GM23338 (cell line): ENCODE measurements at regions not wholly inside any gene's neighbourhood (a gene's known extent, or its start where the extent isn't known, plus 50 kb on each side); places are given as distances from the start of the nearest gene placed in this dataset.

Source experiments
- ATAC-seq: fragments of 200-7000 bp; cut with Tn5 transposase; 3 replicates; pipeline ENCODE4 v1.9.1; 2020
- DNase-seq: peaks from one replicate; pipeline ENCODE4 v3.0.0-alpha.2; 2015; ENCODE audit warnings: low spot score
- H2AFZ ChIP-seq: fragments of 200-600 bp; sonication (generic); 2 replicates; pipeline ENCODE4 v1.8.0; 2016; ENCODE audit warnings: antibody characterized with exemption, mild to moderate bottlenecking, moderate library complexity
- H3F3A ChIP-seq: fragments of 200-600 bp; sonication (generic); replicated peaks from 2 replicates; pipeline ENCODE4 v1.8.0; 2017; ENCODE audit warnings: antibody characterized with exemption, mixed run types, low read depth
- H3K27ac ChIP-seq: fragments of 200-600 bp; sonication (generic); 2 replicates; pipeline ENCODE4 v1.6.1; 2016; ENCODE audit warnings: low read depth
- H3K27me3 ChIP-seq: fragments of 200-600 bp; sonication (generic); 2 replicates; pipeline ENCODE4 v1.8.0; 2016; ENCODE audit warnings: mild to moderate bottlenecking, mixed run types, moderate library complexity; ENCODE audit not compliant: insufficient read depth
- H3K36me3 ChIP-seq: fragments of 200-600 bp; sonication (generic); 2 replicates; pipeline ENCODE4 v1.8.0; 2016; ENCODE audit warnings: mild to moderate bottlenecking; ENCODE audit not compliant: insufficient read depth
- H3K4me1 ChIP-seq: fragments of 200-600 bp; sonication (generic); 2 replicates; pipeline ENCODE4 v1.8.0; 2016; ENCODE audit warnings: mild to moderate bottlenecking, moderate library complexity; ENCODE audit not compliant: insufficient read depth
- H3K4me2 ChIP-seq: fragments of 200-600 bp; sonication (generic); 2 replicates; pipeline ENCODE4 v1.7.1; 2017; ENCODE audit warnings: mixed run types
- H3K4me3 ChIP-seq: fragments of 200-600 bp; sonication (generic); 2 replicates; pipeline ENCODE4 v1.6.1; 2016; ENCODE audit warnings: mixed run types
- H3K79me2 ChIP-seq: fragments of 200-600 bp; sonication (generic); replicated peaks from 2 replicates; pipeline ENCODE4 v1.8.0; 2017; ENCODE audit warnings: mild to moderate bottlenecking; ENCODE audit not compliant: insufficient read depth
- H3K9me2 ChIP-seq: fragments of 200-600 bp; sonication (generic); 2 replicates; pipeline ENCODE4 v1.8.0; 2017; ENCODE audit not compliant: insufficient read depth
- H4K20me1 ChIP-seq: fragments of 200-600 bp; sonication (generic); replicated peaks from 2 replicates; pipeline ENCODE4 v1.8.0; 2017; ENCODE audit warnings: mild to moderate bottlenecking; ENCODE audit not compliant: insufficient read depth
- H3K27ac Mint-ChIP-seq: 2 replicates; pipeline ENCODE4 v1.8.0; 2020; ENCODE audit warnings: inconsistent platforms, mild to moderate bottlenecking, moderate library complexity, mixed read lengths
- H3K27me3 Mint-ChIP-seq: 3 replicates; pipeline ENCODE4 v1.8.0; 2022; ENCODE audit warnings: low read depth, mild to moderate bottlenecking, moderate library complexity, mixed read lengths, inconsistent platforms; ENCODE audit not compliant: insufficient read depth, poor library complexity
- H3K36me3 Mint-ChIP-seq: 3 replicates; pipeline ENCODE4 v1.8.0; 2021; ENCODE audit warnings: low read depth, mild to moderate bottlenecking, inconsistent platforms, moderate library complexity, mixed read lengths
- H3K4me1 Mint-ChIP-seq: 3 replicates; pipeline ENCODE4 v1.8.0; 2020; ENCODE audit warnings: mild to moderate bottlenecking, inconsistent platforms, mixed read lengths
- H3K4me3 Mint-ChIP-seq: 3 replicates; pipeline ENCODE4 v1.8.0; 2021; ENCODE audit warnings: moderate library complexity, mild to moderate bottlenecking, inconsistent platforms, mixed read lengths
- H3K9me3 Mint-ChIP-seq: 3 replicates; pipeline ENCODE4 v1.8.0; 2020; ENCODE audit warnings: moderate library complexity, mild to moderate bottlenecking, inconsistent platforms, mixed read lengths
- CREB1 ChIP-seq: fragments of 250-450 bp; sonication (Bioruptor Pico); IDR thresholded peaks from 2 replicates; pipeline ENCODE4 v1.5.0; 2020; ENCODE audit warnings: low read depth, mild to moderate bottlenecking, moderate library complexity
- EZH2 ChIP-seq: fragments of 200-600 bp; sonication (generic); IDR thresholded peaks from one replicate; pipeline ENCODE4 v1.8.0; 2017; ENCODE audit warnings: antibody characterized with exemption, mild to moderate bottlenecking, low read depth; ENCODE audit not compliant: unreplicated experiment
- JUNB ChIP-seq: IDR thresholded peaks from one replicate; pipeline ENCODE4 v1.6.1; 2016; ENCODE audit warnings: antibody characterized with exemption; ENCODE audit not compliant: unreplicated experiment
- ZNF114 ChIP-seq: fragments of 250-450 bp; sonication (Bioruptor Pico); IDR thresholded peaks from 2 replicates; pipeline ENCODE4 v1.5.0; 2020; ENCODE audit warnings: mild to moderate bottlenecking, moderate library complexity
- TF ChIP-seq, protein P1 (sequence below): fragments of 250-450 bp; sonication (Bioruptor Pico); IDR thresholded peaks from 2 replicates; pipeline ENCODE4 v1.5.0; 2020; ENCODE audit warnings: mild to moderate bottlenecking, moderate library complexity
- TF ChIP-seq, protein P2 (sequence below): IDR thresholded peaks from one replicate; pipeline ENCODE4 v1.6.1; 2018; ENCODE audit warnings: antibody characterized with exemption; ENCODE audit not compliant: unreplicated experiment

DNA sequence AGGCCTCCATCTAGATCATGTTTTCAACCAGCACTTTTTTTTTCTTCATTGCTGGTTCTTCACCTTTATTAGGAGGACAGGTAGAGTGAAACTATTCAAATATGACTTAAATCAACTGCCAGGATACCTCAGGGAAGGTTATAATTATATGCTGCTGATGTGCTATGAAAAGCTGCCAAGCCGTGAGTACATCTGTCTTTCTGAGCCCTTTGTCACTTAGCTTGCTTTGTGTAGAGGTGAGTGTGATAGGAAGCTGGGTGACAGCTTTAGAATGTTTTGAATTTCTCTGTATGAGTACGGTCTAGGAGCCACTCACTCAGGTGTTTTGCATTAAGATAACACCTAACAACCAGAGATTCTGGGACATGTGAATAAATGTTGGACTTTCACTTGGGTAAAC lies 365.2 kb downstream of the OTUD1 start (continued):
- TF ChIP-seq, protein P1, sequence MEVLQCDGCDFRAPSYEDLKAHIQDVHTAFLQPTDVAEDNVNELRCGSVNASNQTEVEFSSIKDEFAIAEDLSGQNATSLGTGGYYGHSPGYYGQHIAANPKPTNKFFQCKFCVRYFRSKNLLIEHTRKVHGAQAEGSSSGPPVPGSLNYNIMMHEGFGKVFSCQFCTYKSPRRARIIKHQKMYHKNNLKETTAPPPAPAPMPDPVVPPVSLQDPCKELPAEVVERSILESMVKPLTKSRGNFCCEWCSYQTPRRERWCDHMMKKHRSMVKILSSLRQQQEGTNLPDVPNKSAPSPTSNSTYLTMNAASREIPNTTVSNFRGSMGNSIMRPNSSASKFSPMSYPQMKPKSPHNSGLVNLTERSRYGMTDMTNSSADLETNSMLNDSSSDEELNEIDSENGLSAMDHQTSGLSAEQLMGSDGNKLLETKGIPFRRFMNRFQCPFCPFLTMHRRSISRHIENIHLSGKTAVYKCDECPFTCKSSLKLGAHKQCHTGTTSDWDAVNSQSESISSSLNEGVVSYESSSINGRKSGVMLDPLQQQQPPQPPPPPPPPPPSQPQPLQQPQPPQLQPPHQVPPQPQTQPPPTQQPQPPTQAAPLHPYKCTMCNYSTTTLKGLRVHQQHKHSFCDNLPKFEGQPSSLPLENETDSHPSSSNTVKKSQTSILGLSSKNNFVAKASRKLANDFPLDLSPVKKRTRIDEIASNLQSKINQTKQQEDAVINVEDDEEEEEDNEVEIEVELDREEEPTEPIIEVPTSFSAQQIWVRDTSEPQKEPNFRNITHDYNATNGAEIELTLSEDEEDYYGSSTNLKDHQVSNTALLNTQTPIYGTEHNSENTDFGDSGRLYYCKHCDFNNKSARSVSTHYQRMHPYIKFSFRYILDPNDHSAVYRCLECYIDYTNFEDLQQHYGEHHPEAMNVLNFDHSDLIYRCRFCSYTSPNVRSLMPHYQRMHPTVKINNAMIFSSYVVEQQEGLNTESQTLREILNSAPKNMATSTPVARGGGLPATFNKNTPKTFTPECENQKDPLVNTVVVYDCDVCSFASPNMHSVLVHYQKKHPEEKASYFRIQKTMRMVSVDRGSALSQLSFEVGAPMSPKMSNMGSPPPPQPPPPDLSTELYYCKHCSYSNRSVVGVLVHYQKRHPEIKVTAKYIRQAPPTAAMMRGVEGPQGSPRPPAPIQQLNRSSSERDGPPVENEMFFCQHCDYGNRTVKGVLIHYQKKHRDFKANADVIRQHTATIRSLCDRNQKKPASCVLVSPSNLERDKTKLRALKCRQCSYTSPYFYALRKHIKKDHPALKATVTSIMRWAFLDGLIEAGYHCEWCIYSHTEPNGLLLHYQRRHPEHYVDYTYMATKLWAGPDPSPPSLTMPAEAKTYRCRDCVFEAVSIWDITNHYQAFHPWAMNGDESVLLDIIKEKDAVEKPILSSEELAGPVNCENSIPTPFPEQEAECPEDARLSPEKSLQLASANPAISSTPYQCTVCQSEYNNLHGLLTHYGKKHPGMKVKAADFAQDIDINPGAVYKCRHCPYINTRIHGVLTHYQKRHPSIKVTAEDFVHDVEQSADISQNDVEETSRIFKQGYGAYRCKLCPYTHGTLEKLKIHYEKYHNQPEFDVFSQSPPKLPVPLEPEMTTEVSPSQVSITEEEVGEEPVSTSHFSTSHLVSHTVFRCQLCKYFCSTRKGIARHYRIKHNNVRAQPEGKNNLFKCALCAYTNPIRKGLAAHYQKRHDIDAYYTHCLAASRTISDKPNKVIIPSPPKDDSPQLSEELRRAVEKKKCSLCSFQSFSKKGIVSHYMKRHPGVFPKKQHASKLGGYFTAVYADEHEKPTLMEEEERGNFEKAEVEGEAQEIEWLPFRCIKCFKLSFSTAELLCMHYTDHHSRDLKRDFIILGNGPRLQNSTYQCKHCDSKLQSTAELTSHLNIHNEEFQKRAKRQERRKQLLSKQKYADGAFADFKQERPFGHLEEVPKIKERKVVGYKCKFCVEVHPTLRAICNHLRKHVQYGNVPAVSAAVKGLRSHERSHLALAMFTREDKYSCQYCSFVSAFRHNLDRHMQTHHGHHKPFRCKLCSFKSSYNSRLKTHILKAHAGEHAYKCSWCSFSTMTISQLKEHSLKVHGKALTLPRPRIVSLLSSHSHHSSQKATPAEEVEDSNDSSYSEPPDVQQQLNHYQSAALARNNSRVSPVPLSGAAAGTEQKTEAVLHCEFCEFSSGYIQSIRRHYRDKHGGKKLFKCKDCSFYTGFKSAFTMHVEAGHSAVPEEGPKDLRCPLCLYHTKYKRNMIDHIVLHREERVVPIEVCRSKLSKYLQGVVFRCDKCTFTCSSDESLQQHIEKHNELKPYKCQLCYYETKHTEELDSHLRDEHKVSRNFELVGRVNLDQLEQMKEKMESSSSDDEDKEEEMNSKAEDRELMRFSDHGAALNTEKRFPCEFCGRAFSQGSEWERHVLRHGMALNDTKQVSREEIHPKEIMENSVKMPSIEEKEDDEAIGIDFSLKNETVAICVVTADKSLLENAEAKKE (CRISPR knock-in tag), result no peak

- Histone ChIP-seq H3K36me3 (no peaks in the 10 kb centered on the region), H2AFZ (no peak overlapping the region), H3K79me2 (no peaks in the 10 kb centered on the region), H3K4me2 (no peak overlapping the region), H3K9me2 (no peaks in the 10 kb centered on the region), H3K4me3 (no peak overlapping the region), H3K4me1 (peaks cover 6% of the 10 kb centered on the region), H3K27me3 (no peaks in the 10 kb centered on the region), H4K20me1 (no peaks in the 10 kb centered on the region), H3F3A (no peaks in the 10 kb centered on the region), H3K27ac (no peak overlapping the region)
- H3K4me1 Mint-ChIP-seq, result peaks cover 8% of the 10 kb centered on the region
- no peak overlapping the region for H3K4me3 Mint-ChIP-seq
- H3K27ac Mint-ChIP-seq, result no peak overlapping the region
- no peak for ATAC-seq
- H3K27me3 Mint-ChIP-seq, result no peaks in the 10 kb centered on the region
- DNase-seq, result no peak
- no peaks in the 10 kb centered on the region for H3K36me3 Mint-ChIP-seq
- no peaks in the 10 kb centered on the region for H3K9me3 Mint-ChIP-seq
- TF ChIP-seq, protein P2, sequence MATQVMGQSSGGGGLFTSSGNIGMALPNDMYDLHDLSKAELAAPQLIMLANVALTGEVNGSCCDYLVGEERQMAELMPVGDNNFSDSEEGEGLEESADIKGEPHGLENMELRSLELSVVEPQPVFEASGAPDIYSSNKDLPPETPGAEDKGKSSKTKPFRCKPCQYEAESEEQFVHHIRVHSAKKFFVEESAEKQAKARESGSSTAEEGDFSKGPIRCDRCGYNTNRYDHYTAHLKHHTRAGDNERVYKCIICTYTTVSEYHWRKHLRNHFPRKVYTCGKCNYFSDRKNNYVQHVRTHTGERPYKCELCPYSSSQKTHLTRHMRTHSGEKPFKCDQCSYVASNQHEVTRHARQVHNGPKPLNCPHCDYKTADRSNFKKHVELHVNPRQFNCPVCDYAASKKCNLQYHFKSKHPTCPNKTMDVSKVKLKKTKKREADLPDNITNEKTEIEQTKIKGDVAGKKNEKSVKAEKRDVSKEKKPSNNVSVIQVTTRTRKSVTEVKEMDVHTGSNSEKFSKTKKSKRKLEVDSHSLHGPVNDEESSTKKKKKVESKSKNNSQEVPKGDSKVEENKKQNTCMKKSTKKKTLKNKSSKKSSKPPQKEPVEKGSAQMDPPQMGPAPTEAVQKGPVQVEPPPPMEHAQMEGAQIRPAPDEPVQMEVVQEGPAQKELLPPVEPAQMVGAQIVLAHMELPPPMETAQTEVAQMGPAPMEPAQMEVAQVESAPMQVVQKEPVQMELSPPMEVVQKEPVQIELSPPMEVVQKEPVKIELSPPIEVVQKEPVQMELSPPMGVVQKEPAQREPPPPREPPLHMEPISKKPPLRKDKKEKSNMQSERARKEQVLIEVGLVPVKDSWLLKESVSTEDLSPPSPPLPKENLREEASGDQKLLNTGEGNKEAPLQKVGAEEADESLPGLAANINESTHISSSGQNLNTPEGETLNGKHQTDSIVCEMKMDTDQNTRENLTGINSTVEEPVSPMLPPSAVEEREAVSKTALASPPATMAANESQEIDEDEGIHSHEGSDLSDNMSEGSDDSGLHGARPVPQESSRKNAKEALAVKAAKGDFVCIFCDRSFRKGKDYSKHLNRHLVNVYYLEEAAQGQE, result no peak
- TF ChIP-seq, protein P1 (CRISPR knock-in tag), result no peak
- no peak for TF ChIP-seq JUNB
- TF ChIP-seq EZH2, result no peak
- no peak for TF ChIP-seq ZNF114 (CRISPR knock-in tag)
- TF ChIP-seq CREB1 (CRISPR knock-in tag), result no peak
Measured at GRCh38 chr10:23813687-23814086, 374.8 kb downstream of the OTUD1 start.
